T-helper 2 cell treated with Interferon-gamma antibody and Interleukin-4, amounts not matched to agents 5 μg/mL and 100 μg/mL, for 36 hours (primary cell): ENCODE measurements at regions not wholly inside any gene's neighbourhood (a gene's known extent, or its start where the extent isn't known, plus 50 kb on each side); places are given as distances from the start of the nearest gene placed in this dataset.
"Not testable (repeated sequence)": the region's sequence is repeated elsewhere in the genome, so short reads cannot be mapped to it uniquely, and the experiment has no call there.

Experiments
- DNase-seq: peaks from one replicate; pipeline ENCODE4 v3.0.0; 2021; ENCODE audit warnings: low spot score
- H3K27ac Mint-ChIP-seq: one replicate; pipeline ENCODE4 v1.8.0; 2021; ENCODE audit warnings: mild to moderate bottlenecking, mixed read lengths
- H3K27me3 Mint-ChIP-seq: one replicate; pipeline ENCODE4 v1.8.0; 2021; ENCODE audit warnings: low read depth, mixed read lengths
- H3K36me3 Mint-ChIP-seq: one replicate; pipeline ENCODE4 v1.8.0; 2021; ENCODE audit warnings: low read depth, mixed read lengths
- H3K4me1 Mint-ChIP-seq: one replicate; pipeline ENCODE4 v1.8.0; 2021; ENCODE audit warnings: low read depth, mixed read lengths
- H3K4me3 Mint-ChIP-seq: one replicate; pipeline ENCODE4 v1.8.0; 2022; ENCODE audit warnings: mild to moderate bottlenecking, moderate library complexity, mixed read lengths
- H3K9me3 Mint-ChIP-seq: one replicate; pipeline ENCODE4 v1.8.0; 2021; ENCODE audit warnings: mixed read lengths

DNA sequence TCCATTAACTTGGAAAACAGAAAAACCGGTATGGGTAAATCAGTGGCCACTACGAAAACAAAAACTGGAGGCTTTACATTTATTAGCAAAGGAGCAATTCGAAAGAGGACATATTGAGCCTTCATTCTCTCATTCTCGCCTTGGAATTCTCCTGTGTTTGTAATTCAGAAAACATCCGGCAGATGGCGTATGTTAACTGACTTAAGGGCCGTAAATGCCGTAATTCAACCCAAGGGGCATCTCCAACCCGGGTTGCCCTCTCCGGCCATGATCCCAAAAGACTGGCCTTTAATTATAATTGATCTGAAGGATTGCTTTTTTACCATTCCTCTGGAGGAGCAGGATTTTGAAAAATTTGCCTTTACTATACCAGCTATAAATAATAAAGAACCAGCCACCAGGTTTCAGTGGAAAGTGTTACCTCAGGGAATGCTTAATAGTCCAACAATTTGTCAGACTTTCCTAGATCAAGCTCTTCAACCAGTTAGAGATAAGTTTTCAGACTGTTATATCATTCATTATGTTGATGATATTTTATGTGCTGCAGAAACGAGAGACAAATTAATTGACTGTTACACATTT, 160.9 kb downstream of the GPX5 start:
- not testable (repeated sequence) for H3K36me3 Mint-ChIP-seq, H3K27ac Mint-ChIP-seq, DNase-seq, H3K9me3 Mint-ChIP-seq, H3K4me3 Mint-ChIP-seq
- peaks cover 19% of the 10 kb centered on the region for H3K4me1 Mint-ChIP-seq
- peaks cover 81% of the 10 kb centered on the region for H3K27me3 Mint-ChIP-seq

DNA sequence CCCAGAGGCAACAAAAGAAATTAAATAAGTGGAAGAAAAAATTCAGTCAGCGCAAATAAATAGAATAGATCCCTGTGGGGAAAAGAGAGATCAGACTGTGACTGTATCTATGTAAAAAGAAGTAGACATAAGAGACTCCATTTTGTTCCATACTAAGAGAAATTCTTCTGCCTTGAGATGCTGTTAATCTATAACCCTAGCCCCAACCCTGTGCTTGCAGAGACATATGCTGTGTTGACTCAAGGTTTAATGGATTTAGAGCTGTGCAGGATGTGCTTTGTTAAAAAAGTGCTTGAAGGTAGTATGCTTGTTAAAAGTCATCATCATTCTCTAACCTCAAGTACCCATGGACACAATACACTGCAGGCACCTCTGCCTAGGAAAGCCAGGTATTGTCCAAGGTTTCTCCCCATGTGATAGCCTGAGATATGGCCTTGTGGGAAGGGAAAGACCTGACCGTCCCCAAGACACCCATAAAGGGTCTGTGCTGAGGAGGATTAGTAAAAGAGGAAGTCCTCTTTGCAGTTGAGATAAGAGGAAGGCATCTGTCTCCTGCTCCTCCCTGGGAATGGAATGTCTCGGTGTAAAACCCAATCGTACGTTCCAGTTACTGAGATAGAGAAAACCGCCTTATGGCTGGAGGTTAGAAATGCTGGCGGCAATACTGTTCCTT, 161.8 kb downstream of the GPX5 start:
- H3K4me3 Mint-ChIP-seq, DNase-seq, H3K9me3 Mint-ChIP-seq, H3K36me3 Mint-ChIP-seq, H3K27ac Mint-ChIP-seq: not testable (repeated sequence)
- H3K27me3 Mint-ChIP-seq, result peaks cover 80% of the 10 kb centered on the region
- H3K4me1 Mint-ChIP-seq, result peaks cover 15% of the 10 kb centered on the region

DNA sequence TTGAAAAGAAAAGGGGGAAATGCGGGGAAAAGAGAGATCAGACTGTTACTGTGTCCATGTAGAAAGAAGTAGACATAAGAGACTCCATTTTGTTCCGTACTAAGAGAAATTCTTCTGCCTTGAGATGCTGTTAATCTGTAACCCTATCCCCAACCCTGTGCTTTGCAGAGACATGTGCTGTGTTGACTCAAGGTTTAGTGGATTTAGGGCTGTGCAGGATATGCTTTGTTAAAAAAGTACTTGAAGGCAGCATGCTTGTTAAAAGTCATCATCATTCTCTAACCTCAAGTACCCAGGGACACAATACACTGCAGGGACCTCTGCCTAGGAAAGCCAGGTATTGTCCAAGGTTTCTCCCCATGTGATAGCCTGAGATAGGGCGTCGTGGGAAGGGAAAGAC, 166.3 kb downstream of the GPX5 start:
- not testable (repeated sequence) for H3K27ac Mint-ChIP-seq, DNase-seq, H3K4me1 Mint-ChIP-seq, H3K36me3 Mint-ChIP-seq, H3K4me3 Mint-ChIP-seq, H3K9me3 Mint-ChIP-seq
- peaks cover 86% of the 10 kb centered on the region for H3K27me3 Mint-ChIP-seq

DNA sequence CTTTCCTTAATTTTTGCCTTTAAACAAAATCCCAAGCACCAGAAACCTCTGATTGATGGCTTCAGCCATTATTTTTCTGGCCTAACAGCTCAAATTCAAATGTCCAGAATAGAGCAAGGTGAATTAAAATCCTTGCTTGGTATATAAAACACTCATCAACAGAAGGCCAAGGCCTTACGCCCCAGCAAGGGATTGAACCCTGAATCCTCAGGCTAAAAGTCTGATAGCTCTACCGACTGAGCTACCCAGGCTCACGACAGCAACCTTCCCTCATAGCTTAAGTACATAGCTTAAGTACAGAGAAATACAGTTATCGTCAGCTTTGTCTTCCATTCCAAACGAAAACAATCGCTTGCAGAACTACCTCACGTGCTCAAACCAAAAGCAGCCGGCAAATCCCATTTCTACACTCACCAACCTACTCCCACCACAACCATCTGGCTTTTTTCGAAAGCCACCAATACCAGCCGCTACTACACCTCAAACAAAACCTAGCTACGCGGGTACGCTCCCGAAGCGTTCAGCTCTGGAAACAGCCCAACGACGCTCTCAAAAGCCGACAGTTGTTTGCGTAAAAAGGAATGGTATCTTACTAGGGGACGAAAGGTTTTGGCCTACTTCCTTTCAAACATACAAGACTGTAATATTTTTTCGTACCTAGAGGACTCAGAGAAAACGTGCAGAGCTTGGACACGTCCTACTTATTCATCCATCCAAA, 167.5 kb downstream of the GPX5 start:
- DNase-seq, result no peak
- no peak overlapping the region for H3K4me3 Mint-ChIP-seq
- H3K27ac Mint-ChIP-seq, result no peak overlapping the region
- H3K36me3 Mint-ChIP-seq, result no peaks in the 10 kb centered on the region
- H3K9me3 Mint-ChIP-seq, result no peaks in the 10 kb centered on the region
- peaks cover 83% of the 10 kb centered on the region for H3K27me3 Mint-ChIP-seq
- H3K4me1 Mint-ChIP-seq, result peaks cover 5% of the 10 kb centered on the region

DNA sequence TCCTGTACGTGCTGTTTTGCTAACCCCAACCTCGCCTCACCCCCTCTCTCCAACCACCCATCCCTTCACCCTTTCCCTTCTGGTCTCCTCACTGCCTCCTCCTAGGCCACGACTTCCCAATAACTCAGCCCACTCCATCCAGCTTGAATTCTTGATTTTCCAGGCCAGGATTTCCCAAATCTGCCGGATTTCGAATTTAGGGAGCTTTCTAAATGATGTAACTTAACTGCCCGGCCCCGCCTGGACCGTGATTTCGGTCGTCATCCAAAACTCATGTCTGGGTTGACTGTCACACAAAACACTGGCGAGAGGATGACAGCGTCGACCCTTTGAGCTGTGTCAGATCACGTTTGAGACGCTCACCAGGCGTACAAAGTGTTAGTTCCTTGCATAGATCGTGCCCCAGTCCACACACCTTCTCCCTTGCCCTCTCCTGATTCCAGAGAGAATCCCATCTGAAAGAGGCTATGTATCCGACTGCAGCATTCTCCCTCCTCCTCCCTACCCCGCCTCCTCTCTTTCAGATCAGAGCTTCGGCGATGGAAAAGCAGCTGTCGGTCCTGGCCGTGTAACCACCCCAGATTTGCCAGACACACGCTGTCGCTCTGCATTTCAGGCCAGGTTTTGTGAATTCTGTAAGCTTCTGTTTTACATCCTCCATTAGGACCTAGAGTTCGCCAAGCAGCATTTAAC, 168.2 kb downstream of the GPX5 start:
- Mint-ChIP-seq H3K27me3 (peaks cover 81% of the 10 kb centered on the region), H3K4me3 (no peak overlapping the region), H3K9me3 (no peaks in the 10 kb centered on the region), H3K36me3 (no peaks in the 10 kb centered on the region), H3K4me1 (peaks cover 5% of the 10 kb centered on the region), H3K27ac (no peak overlapping the region)
- DNase-seq, result no peak

DNA sequence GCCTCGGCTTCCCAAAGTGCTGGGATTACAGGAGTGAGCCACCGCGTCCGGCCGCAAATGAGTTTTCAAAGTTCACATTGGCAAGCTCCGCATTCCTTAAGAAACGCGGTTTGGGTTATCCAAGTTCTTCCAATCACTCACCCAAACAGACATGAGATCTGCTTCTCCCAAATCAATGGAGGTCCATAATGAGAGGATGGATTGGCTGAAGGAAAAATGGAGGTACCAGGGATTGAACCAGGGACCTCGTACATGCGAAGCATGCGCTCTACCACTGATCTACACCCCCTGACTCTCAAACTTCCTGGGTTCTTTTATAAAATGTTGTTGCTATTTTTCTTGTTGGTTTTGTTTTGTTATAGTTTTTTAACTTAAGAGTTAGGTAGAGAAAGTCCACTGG, 170.0 kb downstream of the GPX5 start:
- Mint-ChIP-seq H3K4me1 (peaks cover 5% of the 10 kb centered on the region), H3K36me3 (no peaks in the 10 kb centered on the region), H3K9me3 (no peaks in the 10 kb centered on the region), H3K27ac (no peak overlapping the region), H3K4me3 (no peak overlapping the region), H3K27me3 (peaks cover 77% of the 10 kb centered on the region)
- no peak for DNase-seq

DNA sequence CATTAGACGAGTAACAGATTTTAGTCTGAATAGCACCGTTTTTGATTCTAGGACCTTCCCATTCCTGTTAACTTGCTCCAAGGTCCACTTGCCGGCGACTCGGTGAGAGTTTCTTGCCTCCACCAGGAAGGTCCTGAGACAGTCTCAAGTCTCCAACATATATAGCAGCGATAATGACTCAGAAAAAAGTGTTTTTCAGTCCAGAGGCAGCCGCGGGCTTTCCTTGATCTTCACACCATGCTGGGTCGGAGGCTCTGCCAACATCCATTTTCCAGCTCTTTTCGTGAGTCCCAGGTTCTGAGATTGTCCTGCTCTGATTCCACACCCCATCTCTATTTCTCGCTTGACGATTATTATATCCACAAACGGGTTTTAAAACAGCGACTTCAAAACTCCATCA, 170.5 kb downstream of the GPX5 start:
- Mint-ChIP-seq H3K36me3 (no peaks in the 10 kb centered on the region), H3K4me1 (peaks cover 5% of the 10 kb centered on the region), H3K27ac (no peak overlapping the region), H3K4me3 (no peak overlapping the region), H3K9me3 (no peaks in the 10 kb centered on the region), H3K27me3 (peaks cover 75% of the 10 kb centered on the region)
- no peak for DNase-seq

DNA sequence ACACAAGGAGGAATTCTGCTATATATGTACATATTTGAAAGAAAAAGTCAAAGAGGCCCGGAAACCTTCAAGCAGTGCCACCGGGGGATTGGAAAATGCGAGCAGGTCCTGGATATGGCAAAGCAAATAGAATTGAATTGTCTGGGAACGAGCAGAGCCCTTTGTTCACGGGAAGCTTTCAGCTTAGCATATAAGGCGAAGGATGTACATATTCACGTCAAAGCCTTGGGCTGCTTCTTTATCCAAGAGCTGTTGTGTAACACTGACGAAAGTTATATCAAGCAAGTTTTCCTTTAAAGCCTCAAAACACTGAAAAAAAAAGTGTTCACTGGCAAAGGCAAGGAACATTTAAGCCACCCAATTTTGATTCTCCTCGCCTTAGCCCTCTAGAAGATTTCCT, 171.0 kb downstream of the GPX5 start:
- Mint-ChIP-seq H3K36me3 (no peaks in the 10 kb centered on the region), H3K27me3 (peaks cover 72% of the 10 kb centered on the region), H3K4me1 (peaks cover 5% of the 10 kb centered on the region), H3K9me3 (no peaks in the 10 kb centered on the region), H3K4me3 (no peak overlapping the region), H3K27ac (no peak overlapping the region)
- no peak for DNase-seq

DNA sequence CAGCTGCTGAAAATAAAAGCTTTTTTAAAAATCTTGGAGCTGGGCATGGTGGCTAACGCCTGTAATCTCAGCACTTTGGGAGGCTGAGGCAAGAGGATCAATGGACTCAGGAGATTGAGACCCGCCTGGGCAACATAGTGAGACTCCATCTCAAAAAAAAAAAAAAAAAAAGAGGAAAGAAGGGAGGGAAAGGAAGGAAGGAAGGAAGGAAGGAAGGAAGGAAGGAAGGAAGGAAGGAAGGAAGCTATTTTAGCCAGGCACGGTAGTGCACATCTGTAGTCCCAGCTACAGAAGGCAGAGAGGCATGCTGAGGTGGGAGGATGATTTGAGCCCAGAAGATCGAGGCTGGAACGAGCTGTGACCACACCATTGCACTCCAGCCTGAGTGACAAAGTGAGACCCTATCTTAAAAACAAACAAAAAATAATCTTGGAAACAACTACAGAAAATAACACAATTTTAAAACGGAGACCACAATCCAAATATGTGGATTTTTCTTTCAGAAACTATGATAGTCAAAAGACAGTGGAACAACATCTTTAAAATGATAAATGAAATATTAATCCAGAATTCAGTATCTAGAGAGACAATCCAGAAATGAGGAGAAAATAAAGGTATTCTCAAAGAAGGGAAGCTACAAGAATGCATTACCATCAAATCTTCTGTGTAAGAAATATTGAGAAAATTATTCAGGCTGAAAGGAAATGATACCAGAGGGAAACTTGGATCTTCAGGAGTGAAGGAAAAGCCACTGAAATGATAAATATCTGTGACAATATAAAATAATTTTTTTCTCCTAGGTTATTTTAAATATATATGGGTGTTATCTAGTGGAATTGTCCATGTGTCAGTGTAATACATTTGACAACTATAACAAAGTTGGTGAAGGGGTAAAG, 182.0 kb downstream of the GPX5 start:
- peaks cover 11% of the 10 kb centered on the region for H3K4me1 Mint-ChIP-seq
- peaks cover 46% of the 10 kb centered on the region for H3K27me3 Mint-ChIP-seq
- no peaks in the 10 kb centered on the region for H3K36me3 Mint-ChIP-seq
- no peak overlapping the region for H3K27ac Mint-ChIP-seq
- H3K4me3 Mint-ChIP-seq, result peak overlapping the region; percentile 6
- peaks cover 21% of the 10 kb centered on the region for H3K9me3 Mint-ChIP-seq
- DNase-seq, result no peak

DNA sequence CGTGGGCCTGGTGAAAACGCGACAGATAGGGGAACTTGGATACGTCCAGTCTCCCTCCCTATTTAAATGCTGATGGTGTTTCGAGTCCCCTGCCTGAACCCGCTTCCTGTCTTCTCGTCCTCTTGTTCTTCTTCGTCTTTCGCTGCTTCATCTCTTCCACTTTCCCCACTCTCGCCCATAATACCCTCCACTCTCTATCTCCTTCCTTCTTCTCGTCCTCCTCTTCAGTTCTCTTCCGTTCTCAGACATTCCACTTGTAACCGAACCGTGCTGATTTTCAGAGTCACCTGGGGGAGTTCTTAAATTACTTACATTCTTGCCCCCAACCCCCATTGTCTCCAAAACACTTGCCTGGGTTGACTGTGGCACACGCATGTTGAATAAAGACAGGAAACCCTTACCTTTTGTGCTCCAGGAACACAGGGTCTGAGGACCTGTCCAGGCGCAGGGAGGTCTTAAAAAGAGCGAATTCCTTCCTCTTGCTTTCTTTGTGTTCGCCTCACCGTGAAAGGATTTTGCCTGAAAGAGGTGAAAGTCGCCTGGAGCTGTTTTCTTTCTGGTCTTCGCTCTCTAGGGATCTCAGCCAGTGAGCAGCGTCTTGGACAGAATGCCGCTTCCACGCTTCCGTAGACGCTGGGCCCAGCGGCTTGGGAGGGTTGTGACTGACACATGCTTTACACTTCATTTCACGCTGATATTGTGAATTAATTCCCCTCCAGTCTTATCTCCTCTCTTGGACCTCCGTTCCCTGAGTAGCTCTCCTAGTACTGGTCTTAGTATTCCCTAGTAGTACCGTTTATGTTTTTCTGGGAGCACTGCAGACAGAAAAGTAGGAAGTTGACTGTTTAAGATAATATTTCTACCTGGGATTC, 184.0 kb downstream of the GPX5 start:
- H3K27ac Mint-ChIP-seq, result no peak overlapping the region
- peaks cover 21% of the 10 kb centered on the region for H3K9me3 Mint-ChIP-seq
- H3K27me3 Mint-ChIP-seq, result peaks cover 36% of the 10 kb centered on the region

DNA sequence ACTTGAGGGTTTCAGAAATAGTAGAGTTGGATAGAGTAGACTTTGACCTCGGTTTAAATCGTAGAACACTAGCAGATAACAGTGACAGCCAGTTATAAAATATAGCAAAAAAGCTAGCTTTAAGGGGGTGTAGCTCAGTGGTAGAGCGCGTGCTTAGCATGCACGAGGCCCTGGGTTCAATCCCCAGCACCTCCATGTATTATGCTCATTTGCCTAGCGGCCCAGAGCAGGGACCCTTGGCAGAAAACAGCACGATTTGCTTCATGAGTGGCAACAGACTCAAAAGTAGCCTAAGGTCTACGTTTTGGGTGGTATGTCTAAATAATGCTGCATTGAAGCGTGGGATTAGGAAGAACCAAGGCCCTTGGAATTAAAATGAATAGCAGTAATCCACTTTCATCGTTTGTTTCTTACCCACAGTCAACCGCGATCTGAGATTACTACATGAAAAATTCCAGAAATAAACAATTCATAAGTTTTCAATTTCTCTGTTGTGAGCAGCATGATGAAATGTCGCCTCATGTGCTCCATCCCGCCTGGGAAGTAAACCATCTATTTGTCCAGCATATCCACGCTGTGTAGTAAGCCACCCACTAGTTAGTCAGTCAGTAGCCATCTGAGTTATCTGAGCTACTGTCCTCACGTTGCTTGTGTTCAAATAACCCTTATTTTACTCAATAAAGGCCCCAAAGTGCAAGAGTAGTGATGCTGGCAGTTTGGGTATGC, 184.9 kb downstream of the GPX5 start:
- Mint-ChIP-seq H3K27ac (no peak overlapping the region), H3K27me3 (peaks cover 36% of the 10 kb centered on the region), H3K4me3 (peak overlapping the region; percentile 70), H3K9me3 (peaks cover 21% of the 10 kb centered on the region), H3K36me3 (no peaks in the 10 kb centered on the region), H3K4me1 (peaks cover 11% of the 10 kb centered on the region)
- no peak for DNase-seq

More for the DNA sequence above, 184.0 kb downstream of the GPX5 start:
- DNase-seq, result no peak
- no peaks in the 10 kb centered on the region for H3K36me3 Mint-ChIP-seq
- H3K4me1 Mint-ChIP-seq, result peaks cover 11% of the 10 kb centered on the region
- peak overlapping the region; percentile 70 for H3K4me3 Mint-ChIP-seq

DNA sequence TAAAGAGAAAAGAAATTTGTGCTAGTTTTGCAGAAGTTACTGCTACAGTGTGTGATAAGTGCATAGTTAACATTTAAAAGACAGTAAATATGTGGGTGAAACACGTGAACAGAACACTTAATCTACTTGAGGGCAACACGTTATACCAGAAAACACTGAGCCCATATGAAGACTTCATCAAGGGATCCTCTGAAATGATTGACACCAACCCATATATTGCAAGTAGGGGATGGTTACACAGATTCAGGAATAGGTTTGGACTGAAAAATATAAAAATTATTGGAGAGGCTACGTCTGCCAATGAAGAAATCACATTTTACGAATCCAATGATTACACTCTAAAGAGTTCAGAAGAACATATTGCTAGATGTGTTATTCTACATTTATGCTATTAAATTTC, 185.6 kb downstream of the GPX5 start:
- Mint-ChIP-seq H3K36me3 (no peaks in the 10 kb centered on the region), H3K27me3 (peaks cover 36% of the 10 kb centered on the region), H3K9me3 (peaks cover 21% of the 10 kb centered on the region), H3K4me1 (peaks cover 11% of the 10 kb centered on the region), H3K27ac (no peak overlapping the region), H3K4me3 (no peak overlapping the region)
- no peak for DNase-seq
